Thyroid gland (tissue), 4 donors: ENCODE measurements at regions not wholly inside any gene's neighbourhood (a gene's known extent, or its start where the extent isn't known, plus 50 kb on each side); places are given as distances from the start of the nearest gene placed in this dataset.

Source experiments
- POLR2A ChIP-seq, 2 donors: fragments of 450-650 bp; IDR thresholded peaks; one replicate each; pipeline ENCODE4 v1.6.1; 2017; ENCODE audit warnings: antibody characterized with exemption in 2 of 2, mild to moderate bottlenecking in 2 of 2, moderate library complexity in 1 of 2
- TF ChIP-seq, protein P1 (sequence below), 6 experiments: fragments of 200-600 bp in 3 of 6; fragments of 450-650 bp in 3 of 6; sonication (generic) in 3 of 6; IDR thresholded peaks; one replicate each; pipeline ENCODE4 v1.5.1; 2016 to 2019; ENCODE audit warnings: antibody characterized with exemption in 6 of 6, mild to moderate bottlenecking in 2 of 6, inconsistent platforms in 1 of 6, moderate library complexity in 1 of 6

DNA sequence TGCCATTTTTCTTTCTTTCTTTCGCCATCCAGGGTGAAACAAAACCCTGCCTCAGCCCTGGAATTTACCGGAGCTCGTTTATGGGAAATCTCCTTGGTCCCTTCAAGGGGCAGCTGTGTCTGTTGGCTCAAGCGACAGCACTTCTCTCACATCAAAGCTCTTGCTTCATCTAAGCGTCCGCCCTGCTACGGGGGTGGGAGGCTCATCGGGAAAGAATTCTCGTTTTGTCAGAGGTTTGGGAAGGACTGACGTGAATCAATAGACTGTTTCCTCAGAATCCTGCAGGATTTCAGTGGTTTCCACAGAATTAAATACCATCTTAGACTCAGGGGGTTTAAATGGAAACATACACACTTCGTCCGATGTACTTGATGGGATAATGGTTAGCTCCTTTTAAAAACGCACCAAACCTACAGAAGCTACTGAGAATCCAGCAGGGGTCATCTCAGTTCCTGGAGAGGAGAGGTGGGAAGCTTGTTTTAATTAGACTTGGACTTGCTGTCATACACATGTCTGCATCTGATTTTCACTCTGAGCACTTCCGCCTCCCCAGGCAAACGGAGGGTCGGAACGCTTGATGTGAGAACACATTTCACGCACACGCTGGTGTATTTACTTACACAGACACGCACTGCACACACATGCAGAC is 91.6 kb downstream of the ASB1 start:
- TF ChIP-seq, protein P1, sequence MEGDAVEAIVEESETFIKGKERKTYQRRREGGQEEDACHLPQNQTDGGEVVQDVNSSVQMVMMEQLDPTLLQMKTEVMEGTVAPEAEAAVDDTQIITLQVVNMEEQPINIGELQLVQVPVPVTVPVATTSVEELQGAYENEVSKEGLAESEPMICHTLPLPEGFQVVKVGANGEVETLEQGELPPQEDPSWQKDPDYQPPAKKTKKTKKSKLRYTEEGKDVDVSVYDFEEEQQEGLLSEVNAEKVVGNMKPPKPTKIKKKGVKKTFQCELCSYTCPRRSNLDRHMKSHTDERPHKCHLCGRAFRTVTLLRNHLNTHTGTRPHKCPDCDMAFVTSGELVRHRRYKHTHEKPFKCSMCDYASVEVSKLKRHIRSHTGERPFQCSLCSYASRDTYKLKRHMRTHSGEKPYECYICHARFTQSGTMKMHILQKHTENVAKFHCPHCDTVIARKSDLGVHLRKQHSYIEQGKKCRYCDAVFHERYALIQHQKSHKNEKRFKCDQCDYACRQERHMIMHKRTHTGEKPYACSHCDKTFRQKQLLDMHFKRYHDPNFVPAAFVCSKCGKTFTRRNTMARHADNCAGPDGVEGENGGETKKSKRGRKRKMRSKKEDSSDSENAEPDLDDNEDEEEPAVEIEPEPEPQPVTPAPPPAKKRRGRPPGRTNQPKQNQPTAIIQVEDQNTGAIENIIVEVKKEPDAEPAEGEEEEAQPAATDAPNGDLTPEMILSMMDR (IDR thresholded peaks at IDR 0.05) = no peak
- no peak for TF ChIP-seq POLR2A (IDR thresholded peaks at IDR 0.05)
